Suprapubic skin (tissue), 3 donors: ENCODE measurements at regions not wholly inside any gene's neighbourhood (a gene's known extent, or its start where the extent isn't known, plus 50 kb on each side); places are given as distances from the start of the nearest gene placed in this dataset.

ENCODE experiments used
- EP300 ChIP-seq: sonication (generic); formaldehyde crosslinking; IDR thresholded peaks from one replicate; pipeline ENCODE4 v1.6.1; 2017; ENCODE audit warnings: antibody characterized with exemption
- TF ChIP-seq, protein P1 (sequence below), 2 donors: fragments of 200-600 bp in 1 of 2; fragments of 450-650 bp in 1 of 2; sonication (generic) in 1 of 2; IDR thresholded peaks; one replicate each; pipeline ENCODE4 v1.5.1; 2016 to 2019; ENCODE audit warnings: antibody characterized with exemption in 2 of 2, mild to moderate bottlenecking in 1 of 2, moderate library complexity in 1 of 2

DNA sequence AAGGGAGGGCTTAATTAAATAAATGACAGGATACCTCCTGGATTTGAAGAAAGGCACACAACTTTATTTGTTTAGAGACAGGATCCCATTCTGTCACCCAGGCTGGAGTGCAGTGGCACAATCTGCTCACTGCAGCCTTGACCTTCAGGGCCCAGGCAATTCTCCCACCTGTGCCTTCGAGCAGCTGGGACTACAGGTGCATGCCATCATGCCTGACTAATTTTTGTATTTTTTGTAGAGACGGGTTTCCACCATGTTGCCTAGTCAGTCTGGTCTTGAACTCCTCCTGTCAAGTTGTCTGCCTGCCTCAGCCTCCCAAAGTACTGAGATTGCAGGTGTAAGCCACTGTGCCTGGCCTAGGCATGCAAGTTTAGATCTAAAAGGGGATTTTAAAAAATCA is 272.7 kb upstream of the MBL2 start:
- TF ChIP-seq, protein P1, sequence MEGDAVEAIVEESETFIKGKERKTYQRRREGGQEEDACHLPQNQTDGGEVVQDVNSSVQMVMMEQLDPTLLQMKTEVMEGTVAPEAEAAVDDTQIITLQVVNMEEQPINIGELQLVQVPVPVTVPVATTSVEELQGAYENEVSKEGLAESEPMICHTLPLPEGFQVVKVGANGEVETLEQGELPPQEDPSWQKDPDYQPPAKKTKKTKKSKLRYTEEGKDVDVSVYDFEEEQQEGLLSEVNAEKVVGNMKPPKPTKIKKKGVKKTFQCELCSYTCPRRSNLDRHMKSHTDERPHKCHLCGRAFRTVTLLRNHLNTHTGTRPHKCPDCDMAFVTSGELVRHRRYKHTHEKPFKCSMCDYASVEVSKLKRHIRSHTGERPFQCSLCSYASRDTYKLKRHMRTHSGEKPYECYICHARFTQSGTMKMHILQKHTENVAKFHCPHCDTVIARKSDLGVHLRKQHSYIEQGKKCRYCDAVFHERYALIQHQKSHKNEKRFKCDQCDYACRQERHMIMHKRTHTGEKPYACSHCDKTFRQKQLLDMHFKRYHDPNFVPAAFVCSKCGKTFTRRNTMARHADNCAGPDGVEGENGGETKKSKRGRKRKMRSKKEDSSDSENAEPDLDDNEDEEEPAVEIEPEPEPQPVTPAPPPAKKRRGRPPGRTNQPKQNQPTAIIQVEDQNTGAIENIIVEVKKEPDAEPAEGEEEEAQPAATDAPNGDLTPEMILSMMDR (IDR thresholded peaks at IDR 0.05), result no peak
- TF ChIP-seq EP300, result no peak
